Activated CD4-positive, alpha-beta memory T cell treated with anti-CD3 and anti-CD28 coated beads for 36 hours (primary cell): ENCODE measurements at regions not wholly inside any gene's neighbourhood (a gene's known extent, or its start where the extent isn't known, plus 50 kb on each side); places are given as distances from the start of the nearest gene placed in this dataset.
"Not testable (repeated sequence)": the region's sequence is repeated elsewhere in the genome, so short reads cannot be mapped to it uniquely, and the experiment has no call there.

Experiments used
- CTCF ChIA-PET: fragments of 350-600 bp; sonication (Branson Sonifier 250); formaldehyde crosslinking; loops from one replicate; lab custom pipeline; 2021; ENCODE audit warnings: antibody characterized with exemption, inconsistent platforms; lab: Charles Lee
- POLR2A ChIA-PET: fragments of 350-600 bp; sonication (Branson Sonifier 250); formaldehyde crosslinking; loops from one replicate; lab custom pipeline; 2021; ENCODE audit warnings: antibody characterized with exemption; lab: Charles Lee
- DNase-seq: peaks from one replicate; pipeline ENCODE4 v3.0.0-alpha.2; 2020
- H3K27ac Mint-ChIP-seq: one replicate; pipeline ENCODE4 v1.8.0; 2021; ENCODE audit warnings: mixed read lengths
- H3K27me3 Mint-ChIP-seq: one replicate; pipeline ENCODE4 v1.8.0; 2021; ENCODE audit warnings: mixed read lengths
- H3K36me3 Mint-ChIP-seq: one replicate; pipeline ENCODE4 v1.8.0; 2021; ENCODE audit warnings: mixed read lengths
- H3K4me1 Mint-ChIP-seq: one replicate; pipeline ENCODE4 v1.8.0; 2021; ENCODE audit warnings: low read depth, mixed read lengths
- H3K4me3 Mint-ChIP-seq: one replicate; pipeline ENCODE4 v1.8.0; 2021; ENCODE audit warnings: mild to moderate bottlenecking, mixed read lengths
- H3K9me3 Mint-ChIP-seq: one replicate; pipeline ENCODE4 v1.8.0; 2021; ENCODE audit warnings: mixed read lengths
- intact Hi-C: fragments of 100-400 bp; cut with micrococcal nuclease; formaldehyde crosslinking; loops from one replicate; pipeline ENCODE4 v1.15.1; 2023

GRCh38 chr14:81767266-81767995 lies 233.8 kb upstream of the SEL1L start:
- H3K27me3 Mint-ChIP-seq, result no peaks in the 10 kb centered on the region
- no peak for DNase-seq
- H3K27ac Mint-ChIP-seq, result no peak overlapping the region
- intact Hi-C loops, result no loop called here
- POLR2A ChIA-PET, result no interaction called here
- no peaks in the 10 kb centered on the region for H3K9me3 Mint-ChIP-seq
- no peak overlapping the region for H3K4me3 Mint-ChIP-seq
- no peaks in the 10 kb centered on the region for H3K36me3 Mint-ChIP-seq
- CTCF ChIA-PET, result no interaction called here
- no peaks in the 10 kb centered on the region for H3K4me1 Mint-ChIP-seq

- intact Hi-C loops, result no loop called here
- H3K4me3 Mint-ChIP-seq, result no peak overlapping the region
- no peaks in the 10 kb centered on the region for H3K36me3 Mint-ChIP-seq
Measured at GRCh38 chr14:81771651-81772275, 238.1 kb upstream of the SEL1L start.

GRCh38 chr14:81772381-81772780 lies 238.7 kb upstream of the SEL1L start:
- no peaks in the 10 kb centered on the region for H3K27me3 Mint-ChIP-seq
- ChIA-PET POLR2A (no interaction called here), CTCF (no interaction called here)
- no peak overlapping the region for H3K4me3 Mint-ChIP-seq
- H3K36me3 Mint-ChIP-seq, result no peaks in the 10 kb centered on the region
- no peak overlapping the region for H3K27ac Mint-ChIP-seq
- no peaks in the 10 kb centered on the region for H3K4me1 Mint-ChIP-seq
- DNase-seq, result no peak
- H3K9me3 Mint-ChIP-seq, result peaks cover 2% of the 10 kb centered on the region
- intact Hi-C loops, result no loop called here

More at GRCh38 chr14:81771651-81772275, 238.1 kb upstream of the SEL1L start:
- H3K27me3 Mint-ChIP-seq, result no peaks in the 10 kb centered on the region
- POLR2A ChIA-PET, result no interaction called here
- CTCF ChIA-PET, result no interaction called here
- no peak for DNase-seq
- H3K27ac Mint-ChIP-seq, result no peak overlapping the region
- H3K4me1 Mint-ChIP-seq, result no peaks in the 10 kb centered on the region
- H3K9me3 Mint-ChIP-seq, result peaks cover 2% of the 10 kb centered on the region

GRCh38 chr14:81776531-81776930 lies 242.9 kb upstream of the SEL1L start:
- Mint-ChIP-seq H3K36me3 (no peaks in the 10 kb centered on the region), H3K27ac (no peak overlapping the region), H3K27me3 (no peaks in the 10 kb centered on the region), H3K9me3 (peaks cover 2% of the 10 kb centered on the region), H3K4me1 (no peaks in the 10 kb centered on the region), H3K4me3 (no peak overlapping the region)
- POLR2A ChIA-PET, result no interaction called here
- CTCF ChIA-PET, result no interaction called here
- intact Hi-C loops, result no loop called here
- DNase-seq, result no peak

GRCh38 chr14:81781798-81782197 lies 248.1 kb upstream of the SEL1L start:
- H3K4me1 Mint-ChIP-seq, intact Hi-C loops, H3K4me3 Mint-ChIP-seq, POLR2A ChIA-PET, H3K9me3 Mint-ChIP-seq, H3K27me3 Mint-ChIP-seq, H3K27ac Mint-ChIP-seq, H3K36me3 Mint-ChIP-seq, CTCF ChIA-PET, DNase-seq: not testable (repeated sequence)

DNA sequence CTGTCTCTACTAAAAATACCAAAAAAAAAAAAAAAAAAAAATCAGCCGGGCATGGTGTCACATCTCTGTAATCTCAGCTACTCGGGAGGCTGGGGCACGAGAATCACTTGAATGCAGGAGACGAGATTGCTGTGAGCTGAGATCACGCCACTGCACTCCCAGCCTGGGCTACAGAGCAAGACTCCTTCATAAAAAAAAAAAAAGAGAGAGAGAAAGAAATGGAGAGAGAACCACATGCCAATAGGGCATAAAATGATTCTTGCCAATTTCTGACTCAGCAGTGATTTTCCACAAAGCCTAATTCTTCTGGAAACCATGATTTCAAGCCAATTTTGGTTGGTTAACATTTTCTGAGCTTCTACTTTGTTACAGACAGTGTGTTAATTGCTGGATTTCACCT lies 250.4 kb upstream of the SEL1L start:
- ChIA-PET POLR2A (no interaction called here), CTCF (interaction anchor here (0.6 kb wide), 1 partner anchor 1786 kb away, joined by 3 read pairs; no protein-coding TSS in a partner anchor)
- H3K4me3 Mint-ChIP-seq, result no peak overlapping the region

DNA sequence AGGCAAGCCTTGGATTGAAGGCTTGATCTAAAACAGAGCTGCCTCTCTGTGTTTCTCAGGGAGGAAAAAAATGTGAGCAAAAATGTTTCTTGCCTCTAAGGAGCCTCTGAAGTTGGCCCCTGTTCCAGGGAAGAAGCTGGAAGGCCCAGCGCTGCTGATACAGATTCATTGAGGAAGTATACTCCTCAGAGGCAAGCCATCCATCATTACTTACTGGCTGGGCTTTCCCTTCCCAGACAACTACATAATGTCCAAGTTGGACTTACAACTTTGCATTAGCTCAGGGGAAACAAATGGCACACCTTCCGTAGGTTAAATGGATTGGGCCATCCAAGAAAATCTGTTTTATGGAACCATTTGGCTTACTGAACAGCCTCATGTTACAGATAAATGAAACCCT lies 263.7 kb upstream of the SEL1L start:
- ChIA-PET POLR2A (no interaction called here), CTCF (no interaction called here)
- no peaks in the 10 kb centered on the region for H3K4me1 Mint-ChIP-seq
- no peak overlapping the region for H3K4me3 Mint-ChIP-seq
- H3K27me3 Mint-ChIP-seq, result no peaks in the 10 kb centered on the region
- H3K27ac Mint-ChIP-seq, result no peak overlapping the region
- DNase-seq, result no peak
- intact Hi-C loops, result no loop called here
- H3K36me3 Mint-ChIP-seq, result no peaks in the 10 kb centered on the region
- no peaks in the 10 kb centered on the region for H3K9me3 Mint-ChIP-seq

More for the DNA sequence above, 250.4 kb upstream of the SEL1L start:
- Mint-ChIP-seq H3K4me1 (no peaks in the 10 kb centered on the region), H3K27me3 (no peaks in the 10 kb centered on the region), H3K9me3 (peaks cover 3% of the 10 kb centered on the region), H3K27ac (no peak overlapping the region), H3K36me3 (no peaks in the 10 kb centered on the region)
- intact Hi-C loops, result no loop called here
- no peak for DNase-seq

DNA sequence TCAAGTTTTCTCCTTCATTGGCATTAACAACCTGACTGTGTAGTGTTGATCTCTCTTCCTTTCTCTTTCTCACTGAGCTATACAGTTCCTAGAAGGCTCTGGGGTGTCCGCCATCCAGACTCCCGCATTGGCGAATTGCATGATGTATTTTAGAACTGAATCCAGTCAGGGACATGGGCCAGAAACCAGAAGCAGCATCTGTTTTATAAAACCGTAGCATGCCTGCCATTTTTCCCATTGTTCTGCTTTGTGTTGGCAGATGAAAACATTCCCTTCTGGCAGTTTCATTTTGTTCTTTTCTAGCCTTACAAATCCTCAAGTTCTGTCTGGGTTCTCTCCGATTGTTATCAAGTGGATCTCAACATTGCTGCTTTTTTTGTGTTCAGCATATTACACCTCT lies 268.3 kb upstream of the SEL1L start:
- intact Hi-C loops, result no loop called here
- Mint-ChIP-seq H3K27ac (no peak overlapping the region), H3K9me3 (no peaks in the 10 kb centered on the region), H3K4me1 (no peaks in the 10 kb centered on the region), H3K4me3 (no peak overlapping the region), H3K36me3 (no peaks in the 10 kb centered on the region), H3K27me3 (no peaks in the 10 kb centered on the region)
- POLR2A ChIA-PET, result no interaction called here
- CTCF ChIA-PET, result no interaction called here
- DNase-seq, result no peak

DNA sequence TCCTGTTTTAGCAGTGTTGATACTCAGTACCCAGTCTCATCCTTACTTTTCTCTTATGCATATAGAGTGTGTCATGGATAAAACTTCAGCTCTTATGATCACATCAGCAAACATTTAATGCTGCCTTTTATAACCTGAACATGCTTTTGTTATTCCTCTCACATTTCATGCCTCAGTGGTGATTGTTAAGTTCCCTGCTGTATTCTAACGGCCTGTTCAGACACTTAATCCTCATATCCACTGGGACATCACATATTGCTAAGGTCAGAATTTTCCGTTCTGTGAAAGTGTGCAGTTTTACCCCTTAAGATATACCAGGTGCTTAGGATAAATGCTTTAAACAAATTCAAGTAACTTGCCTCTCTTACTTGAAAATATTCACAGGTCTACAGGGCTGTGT lies 268.7 kb upstream of the SEL1L start:
- POLR2A ChIA-PET, result no interaction called here
- intact Hi-C loops, result no loop called here
- no peak for DNase-seq
- CTCF ChIA-PET, result no interaction called here
- H3K27ac Mint-ChIP-seq, result no peak overlapping the region
- H3K9me3 Mint-ChIP-seq, result no peaks in the 10 kb centered on the region
- H3K36me3 Mint-ChIP-seq, result no peaks in the 10 kb centered on the region
- no peaks in the 10 kb centered on the region for H3K27me3 Mint-ChIP-seq
- no peaks in the 10 kb centered on the region for H3K4me1 Mint-ChIP-seq
- no peak overlapping the region for H3K4me3 Mint-ChIP-seq

- no peaks in the 10 kb centered on the region for H3K36me3 Mint-ChIP-seq
- H3K4me3 Mint-ChIP-seq, result no peak overlapping the region
Measured at GRCh38 chr14:81805785-81806184, 272.1 kb upstream of the SEL1L start.

GRCh38 chr14:81811705-81812269 lies 278.1 kb upstream of the SEL1L start:
- H3K27me3 Mint-ChIP-seq, result no peaks in the 10 kb centered on the region
- intact Hi-C loops, result no loop called here
- H3K4me1 Mint-ChIP-seq, result no peaks in the 10 kb centered on the region
- ChIA-PET CTCF (no interaction called here), POLR2A (no interaction called here)
- no peaks in the 10 kb centered on the region for H3K36me3 Mint-ChIP-seq
- no peak for DNase-seq
- H3K9me3 Mint-ChIP-seq, result no peaks in the 10 kb centered on the region
- no peak overlapping the region for H3K27ac Mint-ChIP-seq
- H3K4me3 Mint-ChIP-seq, result no peak overlapping the region

More at GRCh38 chr14:81805785-81806184, 272.1 kb upstream of the SEL1L start:
- ChIA-PET POLR2A (no interaction called here), CTCF (no interaction called here)
- Mint-ChIP-seq H3K9me3 (no peaks in the 10 kb centered on the region), H3K27ac (no peak overlapping the region), H3K27me3 (no peaks in the 10 kb centered on the region), H3K4me1 (no peaks in the 10 kb centered on the region)
- intact Hi-C loops, result no loop called here
- DNase-seq, result no peak

DNA sequence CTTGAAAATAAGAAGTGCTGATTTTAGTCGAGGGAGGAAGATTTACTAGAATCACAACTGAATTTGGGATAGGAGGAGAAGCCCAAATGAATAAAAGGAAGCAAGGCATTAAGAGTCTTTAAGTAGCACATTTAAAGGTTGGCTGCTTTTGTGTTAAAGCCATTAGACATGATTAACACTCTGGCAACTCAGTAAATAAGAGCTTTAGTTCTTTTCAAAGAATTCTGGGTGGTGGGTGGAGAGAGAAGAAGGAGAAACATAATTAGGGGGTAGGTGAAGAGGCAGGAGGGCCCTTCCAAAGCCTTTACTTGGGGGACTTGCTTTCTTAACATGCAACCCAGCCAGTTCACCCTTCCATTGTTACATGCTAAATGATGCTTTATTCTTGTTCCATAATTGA lies 284.6 kb upstream of the SEL1L start:
- Mint-ChIP-seq H3K36me3 (no peaks in the 10 kb centered on the region), H3K9me3 (peaks cover 2% of the 10 kb centered on the region), H3K4me3 (no peak overlapping the region), H3K4me1 (no peaks in the 10 kb centered on the region), H3K27me3 (no peaks in the 10 kb centered on the region), H3K27ac (no peak overlapping the region)
- ChIA-PET POLR2A (no interaction called here), CTCF (no interaction called here)
- intact Hi-C loops, result no loop called here
- no peak for DNase-seq

DNA sequence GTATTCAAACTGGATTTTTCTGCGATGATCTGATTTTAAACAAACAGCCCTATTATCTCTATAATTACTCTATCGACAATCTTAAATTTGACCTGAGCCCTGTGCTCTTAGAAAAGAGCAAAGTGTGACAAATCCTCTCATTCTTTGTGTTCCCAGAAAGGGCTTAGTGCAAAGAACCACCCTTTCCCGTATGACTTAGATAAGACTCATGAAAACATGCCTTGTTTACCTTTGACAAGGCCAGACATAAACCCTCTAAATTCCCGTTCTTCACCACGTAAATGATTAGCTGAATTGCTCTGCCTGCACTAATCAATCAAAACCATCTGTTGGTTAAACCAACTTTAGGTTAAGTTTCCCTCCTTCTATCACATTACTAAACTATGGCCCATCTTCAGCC lies 285.7 kb upstream of the SEL1L start:
- no peaks in the 10 kb centered on the region for H3K4me1 Mint-ChIP-seq
- peaks cover 2% of the 10 kb centered on the region for H3K9me3 Mint-ChIP-seq
- H3K27ac Mint-ChIP-seq, result no peak overlapping the region
- no peaks in the 10 kb centered on the region for H3K36me3 Mint-ChIP-seq
- intact Hi-C loops, result no loop called here
- H3K27me3 Mint-ChIP-seq, result no peaks in the 10 kb centered on the region
- ChIA-PET CTCF (no interaction called here), POLR2A (no interaction called here)
- no peak overlapping the region for H3K4me3 Mint-ChIP-seq
- DNase-seq, result no peak
